ENCODE measurements at regions not wholly inside any gene's neighbourhood (a gene's known extent, or its start where the extent isn't known, plus 50 kb on each side); places are given as distances from the start of the nearest gene placed in this dataset.

DNA sequence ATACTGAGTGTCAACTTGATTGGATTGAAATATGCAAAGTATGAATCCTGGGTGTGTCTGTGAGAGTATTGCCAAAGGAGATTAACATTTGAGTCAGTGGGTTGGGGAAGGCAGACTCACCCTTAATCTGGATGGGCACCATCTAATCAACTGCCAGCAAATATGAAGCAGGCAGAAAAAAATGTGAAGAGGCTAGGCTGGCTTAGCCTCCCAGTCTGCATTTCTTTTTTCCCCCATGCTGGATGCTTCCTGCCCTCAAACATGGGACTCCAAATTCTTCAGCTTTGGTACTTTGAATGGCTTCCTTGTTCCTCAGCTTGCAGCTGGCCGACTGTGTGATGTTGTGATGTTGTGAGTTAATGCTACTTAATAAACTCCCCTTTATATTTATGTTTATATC, 577.4 kb downstream of the CPS1 start:
- CTCF ChIA-PET, result no interaction called here

DNA sequence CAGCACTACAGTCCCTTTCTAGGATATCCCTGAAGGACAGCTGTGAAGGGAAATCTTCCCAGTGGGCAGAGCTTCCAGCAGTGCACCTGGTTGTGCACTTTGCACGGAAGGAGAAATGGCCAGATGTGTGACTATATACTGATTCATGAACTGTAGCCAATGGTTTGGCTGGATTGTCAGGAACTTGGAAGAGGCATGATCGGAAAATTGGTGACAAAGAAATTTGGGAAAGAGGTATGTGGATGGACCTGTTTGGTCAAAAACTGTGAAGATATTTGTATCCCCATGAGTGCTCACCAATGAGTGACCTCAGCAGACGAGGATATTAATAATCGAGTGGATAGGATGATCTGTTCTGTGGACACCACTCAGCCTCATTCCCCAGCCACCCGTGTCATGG, 582.2 kb downstream of the CPS1 start:
- Histone ChIP-seq H3K27me3 (ENCODE audit: control insufficient read depth, insufficient read depth, low read length) (no peaks in the 10 kb centered on the region), H3K9me3 (ENCODE audit: control insufficient read depth, insufficient read depth, low read length) (no peaks in the 10 kb centered on the region; the same call in 1 of the 2 replicates), H3K27ac (ENCODE audit: low read depth, low read length) (no peak overlapping the region), H3K4me3 (ENCODE audit: low read depth, low read length) (no peak overlapping the region)
- ChIA-PET POLR2A (no interaction called here), CTCF (no interaction called here)
- TF ChIP-seq CTCF (IDR thresholded peaks at IDR 0.05; ENCODE audit: low read depth, low read length), result no peak
- no peak for DNase-seq (ENCODE audit: low read depth, low spot score)

More for the DNA sequence above, 577.4 kb downstream of the CPS1 start:
- no peaks in the 10 kb centered on the region; the same call in 1 of the 2 replicates for H3K9me3 ChIP-seq (ENCODE audit: control insufficient read depth, insufficient read depth, low read length)
- no peak overlapping the region for H3K27ac ChIP-seq (ENCODE audit: low read depth, low read length)
- TF ChIP-seq CTCF (IDR thresholded peaks at IDR 0.05; ENCODE audit: low read depth, low read length), result no peak
- H3K4me3 ChIP-seq (ENCODE audit: low read depth, low read length), result no peak overlapping the region
- no peaks in the 10 kb centered on the region for H3K27me3 ChIP-seq (ENCODE audit: control insufficient read depth, insufficient read depth, low read length)
- POLR2A ChIA-PET, result no interaction called here
- no peak for DNase-seq (ENCODE audit: low read depth, low spot score)

DNA sequence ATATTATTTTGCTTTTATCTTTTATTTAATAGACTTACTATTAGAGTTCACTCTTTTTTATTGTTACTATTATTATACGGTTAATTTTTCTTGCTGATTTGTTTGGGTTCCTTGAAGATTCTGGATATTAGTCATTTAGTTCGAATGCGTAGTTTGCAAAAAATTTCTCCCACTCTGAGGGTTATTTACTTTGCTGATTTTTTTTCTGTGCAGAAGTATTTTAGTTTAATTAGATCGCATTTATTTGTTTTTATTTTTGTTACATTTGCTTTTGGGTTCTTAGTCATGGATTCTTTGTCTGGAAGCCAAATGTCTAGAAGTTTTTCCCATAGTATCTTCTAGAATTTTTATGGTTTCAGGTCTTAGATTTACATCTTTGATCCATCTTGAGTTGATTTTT, 585.2 kb downstream of the CPS1 start:
- Histone ChIP-seq H3K27me3 (ENCODE audit: control insufficient read depth, insufficient read depth, low read length) (no peaks in the 10 kb centered on the region), H3K27ac (ENCODE audit: low read depth, low read length) (no peak overlapping the region), H3K9me3 (ENCODE audit: control insufficient read depth, insufficient read depth, low read length) (peaks cover 3% of the 10 kb centered on the region), H3K4me3 (ENCODE audit: low read depth, low read length) (no peak overlapping the region)
- ChIA-PET POLR2A (no interaction called here), CTCF (no interaction called here)
- no peak for TF ChIP-seq CTCF (IDR thresholded peaks at IDR 0.05; ENCODE audit: low read depth, low read length)
- DNase-seq (ENCODE audit: low read depth, low spot score), result no peak

GRCh38 chr2:211144078-211144477, 587.7 kb downstream of the CPS1 start:
- Histone ChIP-seq H3K9me3 (ENCODE audit: control insufficient read depth, insufficient read depth, low read length) (peaks cover 3% of the 10 kb centered on the region), H3K27ac (ENCODE audit: low read depth, low read length) (no peak overlapping the region), H3K27me3 (ENCODE audit: control insufficient read depth, insufficient read depth, low read length) (no peaks in the 10 kb centered on the region), H3K4me3 (ENCODE audit: low read depth, low read length) (no peak overlapping the region)
- DNase-seq (ENCODE audit: low read depth, low spot score), result no peak
- ChIA-PET POLR2A (no interaction called here), CTCF (interaction anchor here (0.8 to 1.2 kb wide), 2 partner anchors 13 to 15 kb away, joined by 3 read pairs; no protein-coding TSS in a partner anchor)
- no peak for TF ChIP-seq CTCF (IDR thresholded peaks at IDR 0.05; ENCODE audit: low read depth, low read length)

GRCh38 chr2:211144974-211145665, 588.7 kb downstream of the CPS1 start:
- H3K27ac ChIP-seq (ENCODE audit: low read depth, low read length), result no peak overlapping the region
- DNase-seq (ENCODE audit: low read depth, low spot score), result no peak
- H3K27me3 ChIP-seq (ENCODE audit: control insufficient read depth, insufficient read depth, low read length), result no peaks in the 10 kb centered on the region
- POLR2A ChIA-PET, result no interaction called here
- CTCF ChIA-PET, result interaction anchor here (1.7 kb wide), 1 partner anchor 12 kb away, joined by 9 read pairs; no protein-coding TSS in a partner anchor
- H3K9me3 ChIP-seq (ENCODE audit: control insufficient read depth, insufficient read depth, low read length), result peaks cover 3% of the 10 kb centered on the region
- TF ChIP-seq CTCF (IDR thresholded peaks at IDR 0.05; ENCODE audit: low read depth, low read length), result no peak
- no peak overlapping the region for H3K4me3 ChIP-seq (ENCODE audit: low read depth, low read length)

Data from AG04450 (cell line).